Endodermal cell (in vitro differentiated cells): ENCODE measurements at regions not wholly inside any gene's neighbourhood (a gene's known extent, or its start where the extent isn't known, plus 50 kb on each side); places are given as distances from the start of the nearest gene placed in this dataset.

Experiments
- DNase-seq: peaks from one replicate; pipeline ENCODE4 v3.0.0-alpha.2; 2017
- H3K27ac ChIP-seq: 2 replicates; pipeline ENCODE4 v1.5.1; 2013; ENCODE audit warnings: mild to moderate bottlenecking, low read depth, low read length, moderate library complexity
- H3K27me3 ChIP-seq: 2 replicates; pipeline ENCODE4 v1.6.1; 2013; ENCODE audit warnings: mild to moderate bottlenecking, low read length, moderate library complexity; ENCODE audit not compliant: insufficient read depth, control insufficient read depth, poor library complexity, severe bottlenecking
- H3K36me3 ChIP-seq: 2 replicates; pipeline ENCODE4 v1.7.0; 2013; ENCODE audit warnings: mild to moderate bottlenecking, low read length, moderate library complexity; ENCODE audit not compliant: control insufficient read depth, insufficient read depth
- H3K4me1 ChIP-seq: one replicate; pipeline ENCODE4 v1.7.0; 2013; ENCODE audit warnings: low read length; ENCODE audit not compliant: control insufficient read depth, insufficient read depth
- H3K4me3 ChIP-seq: 2 replicates; pipeline ENCODE4 v1.5.1; 2013; ENCODE audit warnings: mild to moderate bottlenecking, low read length, moderate library complexity
- H3K9ac ChIP-seq: 2 replicates; pipeline ENCODE4 v1.6.1; 2013; ENCODE audit warnings: mild to moderate bottlenecking, low read length, moderate library complexity; ENCODE audit not compliant: poor library complexity, severe bottlenecking; ENCODE audit errors: extremely low read depth
- H3K9me3 ChIP-seq: 2 replicates; pipeline ENCODE4 v1.6.1; 2013; ENCODE audit warnings: mild to moderate bottlenecking, low read length, moderate library complexity; ENCODE audit not compliant: control insufficient read depth
- H3K27ac Mint-ChIP-seq: 2 replicates; pipeline ENCODE4 v1.8.0; 2020; ENCODE audit warnings: mixed read lengths
- H3K27me3 Mint-ChIP-seq: 2 replicates; pipeline ENCODE4 v1.8.0; 2021; ENCODE audit warnings: mild to moderate bottlenecking, mixed read lengths; ENCODE audit not compliant: insufficient read depth
- H3K36me3 Mint-ChIP-seq: 2 replicates; pipeline ENCODE4 v1.8.0; 2020; ENCODE audit warnings: low read depth, mixed read lengths
- H3K4me1 Mint-ChIP-seq: 2 replicates; pipeline ENCODE4 v1.8.0; 2020; ENCODE audit warnings: mixed read lengths
- H3K4me3 Mint-ChIP-seq: 2 replicates; pipeline ENCODE4 v1.8.0; 2020; ENCODE audit warnings: mild to moderate bottlenecking, moderate library complexity, mixed read lengths
- H3K9me3 Mint-ChIP-seq: 2 replicates; pipeline ENCODE4 v1.8.0; 2020; ENCODE audit warnings: mild to moderate bottlenecking, mixed read lengths
- CTCF ChIP-seq: fragments of 200-600 bp; sonication (generic); conservative IDR thresholded peaks from 2 replicates; pipeline ENCODE4 v1.5.0; 2021; ENCODE audit warnings: antibody characterized with exemption, mild to moderate bottlenecking
- WGBS, 2 experiments: methylation state at CpG; one replicate each; pipeline versions ENCODE4 v1.1.5 to v1.1.7; 2013; ENCODE audit warnings: missing lambda C conversion rate in 2 of 2, mixed read lengths in 1 of 2; ENCODE audit not compliant: insufficient coverage in 1 of 2, insufficient read length in 1 of 2; 5-methylcytosine and 5-hydroxymethylcytosine counted together

- no peak overlapping the region for H3K27ac ChIP-seq
- Mint-ChIP-seq H3K36me3 (no peaks in the 10 kb centered on the region), H3K4me3 (no peak overlapping the region), H3K4me1 (peaks cover 9% of the 10 kb centered on the region), H3K27me3 (no peaks in the 10 kb centered on the region), H3K27ac (no peak overlapping the region), H3K9me3 (peaks cover 9% of the 10 kb centered on the region)
- peaks cover 5% of the 10 kb centered on the region for H3K4me1 ChIP-seq
- 46 to 47% methylated on average over 5 of the region's 5 CpGs for WGBS, 2 experiments
- no peaks in the 10 kb centered on the region for H3K9me3 ChIP-seq
- TF ChIP-seq CTCF: peak; percentile 98
- DNase-seq: peak; percentile 97
- no peak overlapping the region for H3K4me3 ChIP-seq
- no peaks in the 10 kb centered on the region for H3K36me3 ChIP-seq
- H3K27me3 ChIP-seq: no peaks in the 10 kb centered on the region
- H3K9ac ChIP-seq: no peak overlapping the region
Observed at GRCh38 chr9:36728651-36729520, 156.2 kb downstream of the MELK start.

- Histone ChIP-seq H3K4me1 (peaks cover 5% of the 10 kb centered on the region), H3K27ac (no peak overlapping the region), H3K27me3 (no peaks in the 10 kb centered on the region), H3K9ac (no peak overlapping the region), H3K9me3 (no peaks in the 10 kb centered on the region), H3K36me3 (no peaks in the 10 kb centered on the region), H3K4me3 (no peak overlapping the region)
- no peak for DNase-seq
- no peaks in the 10 kb centered on the region for H3K27me3 Mint-ChIP-seq
- peaks cover 9% of the 10 kb centered on the region for H3K4me1 Mint-ChIP-seq
- peaks cover 4% of the 10 kb centered on the region for H3K9me3 Mint-ChIP-seq
- no peaks in the 10 kb centered on the region for H3K36me3 Mint-ChIP-seq
- no peak overlapping the region for H3K27ac Mint-ChIP-seq
- no peak overlapping the region for H3K4me3 Mint-ChIP-seq
- WGBS, 2 experiments: 85 to 93% methylated on average over 2 of the region's 2 CpGs
- no peak for TF ChIP-seq CTCF
Observed at GRCh38 chr9:36729906-36730305, 157.2 kb downstream of the MELK start.

- DNase-seq: no peak
- Histone ChIP-seq H3K9me3 (no peaks in the 10 kb centered on the region), H3K4me3 (no peak overlapping the region), H3K27me3 (no peaks in the 10 kb centered on the region), H3K36me3 (no peaks in the 10 kb centered on the region), H3K27ac (no peak overlapping the region), H3K4me1 (peaks cover 5% of the 10 kb centered on the region), H3K9ac (no peak overlapping the region)
- H3K27me3 Mint-ChIP-seq: no peaks in the 10 kb centered on the region
- H3K27ac Mint-ChIP-seq: no peak overlapping the region
- H3K4me1 Mint-ChIP-seq: peaks cover 9% of the 10 kb centered on the region
- no peak overlapping the region for H3K4me3 Mint-ChIP-seq
- H3K9me3 Mint-ChIP-seq: peaks cover 2% of the 10 kb centered on the region
- TF ChIP-seq CTCF: no peak
- no peaks in the 10 kb centered on the region for H3K36me3 Mint-ChIP-seq
- 90 to 100% methylated on average over 2 to 5 of the region's 5 CpGs for WGBS, 2 experiments
Observed at GRCh38 chr9:36730414-36730813, 157.7 kb downstream of the MELK start.
